GM12878 (cell line): ENCODE measurements at regions not wholly inside any gene's neighbourhood (a gene's known extent, or its start where the extent isn't known, plus 50 kb on each side); places are given as distances from the start of the nearest gene placed in this dataset.

Experiments used
- ATAC-seq: fragments of 200-7000 bp; cut with Tn5 transposase; 3 replicates; pipeline ENCODE4 v1.9.1; 2020; ENCODE audit warnings: mild to moderate bottlenecking, moderate library complexity
- BruUV-seq: library from RNA; stranded (reverse); fragments of 400-500 nt; replicated peaks from 2 replicates; lab custom pipeline; 2021; lab: Mats Ljungman, UMichigan
- CTCF ChIA-PET: fragments of 300-600 bp; sonication (Branson Sonifier 250); formaldehyde crosslinking; extraction: SDS; loops from one replicate; lab custom pipeline; 2021; ENCODE audit warnings: inconsistent platforms; lab: Yijun Ruan, JAX
- POLR2A ChIA-PET: fragments of 350-600 bp; formaldehyde crosslinking; extraction: SDS; loops from one replicate; lab custom pipeline; 2021; ENCODE audit warnings: inconsistent platforms; lab: Charles Lee
- RAD21 ChIA-PET: fragments of 300-600 bp; sonication (Branson Sonifier 250); formaldehyde crosslinking; loops from one replicate; lab custom pipeline; 2023; ENCODE audit warnings: antibody characterized with exemption; ENCODE audit not compliant: unreplicated experiment; lab: Charles Lee
- SMC1A ChIA-PET: fragments of 300-600 bp; sonication (Branson Sonifier 250); formaldehyde crosslinking; loops from one replicate; lab custom pipeline; 2023; ENCODE audit not compliant: unreplicated experiment, uncharacterized antibody; lab: Charles Lee
- DNase-seq: peaks from one replicate; pipeline ENCODE4 v3.0.0-alpha.2; 2011; ENCODE audit warnings: low read depth, low spot score
- FAIRE-seq: peaks from 3 replicates; lab custom pipeline; 2011; peaks lifted over from hg19 to GRCh38; lab: Jason Lieb, UNC
- H2AFZ ChIP-seq: 2 replicates; pipeline ENCODE4 v1.6.0; 2011; ENCODE audit warnings: low read depth, low read length, control low read depth; ENCODE audit not compliant: control insufficient read depth
- H3K27ac ChIP-seq: 2 replicates; pipeline ENCODE4 v1.5.1; 2011; ENCODE audit warnings: control low read depth; ENCODE audit not compliant: control insufficient read depth, insufficient read depth
- H3K27me3 ChIP-seq, 2 experiments: replicated peaks in 1 of 2; 2 replicates each; pipeline versions ENCODE4 v1.6.0 to v1.6.1; 2011; ENCODE audit warnings: low read length in 1 of 2; ENCODE audit not compliant: control insufficient read depth in 2 of 2, insufficient read depth in 2 of 2
- H3K36me3 ChIP-seq, 2 experiments: 2 replicates each; pipeline ENCODE4 v1.5.1; 2011; ENCODE audit warnings: low read length in 1 of 2; ENCODE audit not compliant: control insufficient read depth in 2 of 2, insufficient read depth in 2 of 2
- H3K4me1 ChIP-seq: 2 replicates; pipeline ENCODE4 v1.6.1; 2011; ENCODE audit warnings: mild to moderate bottlenecking, low read length, moderate library complexity, mixed read lengths; ENCODE audit not compliant: control insufficient read depth, insufficient read depth
- H3K4me2 ChIP-seq: 2 replicates; pipeline ENCODE4 v1.6.0; 2011; ENCODE audit warnings: control low read depth; ENCODE audit not compliant: control insufficient read depth, insufficient read depth
- H3K4me3 ChIP-seq: fragments of 200-600 bp; sonication (generic); 2 replicates; pipeline ENCODE4 v1.5.1; 2016
- H3K79me2 ChIP-seq: 2 replicates; pipeline ENCODE4 v1.6.0; 2011; ENCODE audit warnings: low read length; ENCODE audit not compliant: control insufficient read depth, insufficient read depth
- H3K9ac ChIP-seq: 2 replicates; pipeline ENCODE4 v1.8.0; 2011; ENCODE audit warnings: low read length, control low read depth, mixed read lengths; ENCODE audit not compliant: control insufficient read depth, insufficient read depth
- H3K9me3 ChIP-seq: replicated peaks from 3 replicates; pipeline ENCODE4 v1.5.1; 2011; ENCODE audit warnings: mild to moderate bottlenecking, low read length; ENCODE audit not compliant: control insufficient read depth, insufficient read depth
- H4K20me1 ChIP-seq: 2 replicates; pipeline ENCODE4 v1.6.0; 2011; ENCODE audit not compliant: control insufficient read depth, insufficient read depth
- BCL11A ChIP-seq: IDR thresholded peaks from 2 replicates; pipeline ENCODE4 v1.6.1; 2011; ENCODE audit warnings: low read depth, low read length
- FOS ChIP-seq: IDR thresholded peaks from 3 replicates; pipeline ENCODE4 v1.6.1; 2011; ENCODE audit warnings: borderline replicate concordance; ENCODE audit not compliant: insufficient read length; ENCODE audit errors: extremely low read depth
- HDAC2 ChIP-seq: fragments of 200-600 bp; sonication (generic); IDR thresholded peaks from 2 replicates; pipeline ENCODE4 v1.6.1; 2017
- KAT2A ChIP-seq: conservative IDR thresholded peaks from 2 replicates; pipeline ENCODE4 v1.6.1; 2011; ENCODE audit warnings: low read depth, low read length; ENCODE audit not compliant: control insufficient read depth
- MTA2 ChIP-seq: fragments of 450-650 bp; IDR thresholded peaks from 2 replicates; pipeline ENCODE4 v1.6.1; 2016; ENCODE audit warnings: low read depth, mild to moderate bottlenecking, moderate library complexity
- NFXL1 ChIP-seq: fragments of 450-650 bp; IDR thresholded peaks from 2 replicates; pipeline ENCODE4 v1.6.1; 2017; ENCODE audit warnings: antibody characterized with exemption, mild to moderate bottlenecking, borderline replicate concordance
- PAX5 ChIP-seq: IDR thresholded peaks from 2 replicates; pipeline ENCODE4 v1.6.1; 2011; ENCODE audit warnings: low read depth, low read length, borderline replicate concordance
- POLR2AphosphoS5 ChIP-seq: IDR thresholded peaks from 2 replicates; pipeline ENCODE4 v1.6.1; 2011; ENCODE audit warnings: mild to moderate bottlenecking, low read length, inconsistent platforms
- SMAD1 ChIP-seq: fragments of 450-650 bp; IDR thresholded peaks from 2 replicates; pipeline ENCODE4 v1.6.1; 2018; ENCODE audit warnings: mild to moderate bottlenecking, low read depth; ENCODE audit not compliant: partially characterized antibody
- TARDBP ChIP-seq: IDR thresholded peaks from 2 replicates; pipeline ENCODE4 v1.6.1; 2016; ENCODE audit warnings: borderline replicate concordance
- YBX1 ChIP-seq: fragments of 450-650 bp; IDR thresholded peaks from 2 replicates; pipeline ENCODE4 v1.6.1; 2016; ENCODE audit warnings: antibody characterized with exemption
- ZSCAN29 ChIP-seq: fragments of 450-650 bp; IDR thresholded peaks from 2 replicates; pipeline ENCODE4 v1.6.1; 2017; ENCODE audit warnings: mild to moderate bottlenecking, moderate library complexity
- WGBS: methylation state at CpG from one replicate; pipeline ENCODE4 v1.1.6; 2016; ENCODE audit warnings: low lambda C conversion rate; ENCODE audit not compliant: insufficient replicate concordance, insufficient coverage; ENCODE audit errors: missing lambda C conversion rate; 5-methylcytosine and 5-hydroxymethylcytosine counted together
- in situ Hi-C: fragments of 300-500 bp; cut with MboI; formaldehyde crosslinking; loops from 9 replicates; pipeline ENCODE4 v1.14.3; 2018; ENCODE audit warnings: mixed read lengths
- intact Hi-C: fragments of 100-400 bp; cut with micrococcal nuclease; formaldehyde crosslinking; loops from one replicate; pipeline ENCODE4 v1.14.2; 2022; ENCODE audit not compliant: unreplicated experiment
- TF ChIP-seq, protein P1 (sequence below): fragments of 450-650 bp; IDR thresholded peaks from 2 replicates; pipeline ENCODE4 v1.6.1; 2017; ENCODE audit warnings: mild to moderate bottlenecking, moderate library complexity
- TF ChIP-seq, protein P2 (sequence below): fragments of 450-650 bp; conservative IDR thresholded peaks from 2 replicates; pipeline ENCODE4 v1.6.1; 2017; ENCODE audit warnings: mild to moderate bottlenecking, moderate library complexity

DNA sequence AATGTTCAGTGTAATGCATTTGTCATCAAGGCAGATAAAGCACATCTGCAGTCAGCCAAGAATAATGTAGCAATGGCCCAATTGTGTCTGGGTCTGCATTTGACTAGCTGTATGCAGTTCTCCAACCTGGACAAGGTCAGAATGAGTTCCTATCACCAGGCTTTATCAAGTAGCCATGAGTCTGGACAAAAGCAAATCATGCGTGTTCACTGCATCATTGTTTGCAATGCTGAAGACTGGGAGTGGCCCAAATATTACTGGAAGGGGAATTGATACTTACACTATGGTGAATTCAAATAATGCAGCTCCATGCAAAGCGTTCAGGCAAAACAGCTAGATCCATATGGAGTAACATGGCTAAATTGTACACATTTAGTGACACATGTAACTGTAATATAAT lies 250.9 kb downstream of the TOX3 start:
- FAIRE-seq, result no peak

DNA sequence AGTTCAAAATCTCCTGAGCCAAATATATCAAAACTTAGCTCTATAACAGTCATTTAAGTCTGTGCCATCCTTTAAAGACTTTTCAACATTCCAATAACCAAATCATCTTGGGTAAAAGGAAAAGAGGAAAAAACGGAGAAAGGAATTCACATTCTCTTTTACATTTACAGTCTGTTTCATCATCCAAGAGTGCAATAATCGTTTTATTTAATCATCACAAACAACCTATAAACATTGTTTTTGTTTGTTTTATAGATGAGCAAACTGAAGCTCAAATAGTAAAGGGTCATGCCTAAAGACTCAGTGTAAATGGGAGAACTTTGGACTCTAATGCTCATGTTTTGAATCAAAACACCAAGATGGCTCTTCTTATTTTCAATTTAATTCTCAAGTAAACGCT lies 252.3 kb downstream of the TOX3 start:
- in situ Hi-C loops (no loop called here), intact Hi-C loops (no loop called here)
- RAD21 ChIA-PET, result no interaction called here
- no peaks in the 10 kb centered on the region for H4K20me1 ChIP-seq
- H3K36me3 ChIP-seq, result no peaks in the 10 kb centered on the region
- POLR2A ChIA-PET, result interaction anchor here (0.6 kb wide), 1 partner anchor 263 kb away, joined by 3 read pairs; no protein-coding TSS in a partner anchor
- no peak overlapping the region for H3K9ac ChIP-seq
- no peak for FAIRE-seq
- no peaks in the 10 kb centered on the region for H3K79me2 ChIP-seq
- no TSS peak for BruUV-seq
- H3K4me1 ChIP-seq, result no peaks in the 10 kb centered on the region
- no peak for ATAC-seq
- H3K4me2 ChIP-seq, result no peak overlapping the region
- H3K4me3 ChIP-seq, result no peak overlapping the region
- no peak overlapping the region for H2AFZ ChIP-seq
- H3K9me3 ChIP-seq, result no peaks in the 10 kb centered on the region
- H3K27ac ChIP-seq, result no peak overlapping the region
- CTCF ChIA-PET, result no interaction called here
- no peak for DNase-seq
- SMC1A ChIA-PET, result no interaction called here
- WGBS, result 10% methylated on average over 3 of the region's 3 CpGs
- no peaks in the 10 kb centered on the region for H3K27me3 ChIP-seq
- TF ChIP-seq, protein P1, sequence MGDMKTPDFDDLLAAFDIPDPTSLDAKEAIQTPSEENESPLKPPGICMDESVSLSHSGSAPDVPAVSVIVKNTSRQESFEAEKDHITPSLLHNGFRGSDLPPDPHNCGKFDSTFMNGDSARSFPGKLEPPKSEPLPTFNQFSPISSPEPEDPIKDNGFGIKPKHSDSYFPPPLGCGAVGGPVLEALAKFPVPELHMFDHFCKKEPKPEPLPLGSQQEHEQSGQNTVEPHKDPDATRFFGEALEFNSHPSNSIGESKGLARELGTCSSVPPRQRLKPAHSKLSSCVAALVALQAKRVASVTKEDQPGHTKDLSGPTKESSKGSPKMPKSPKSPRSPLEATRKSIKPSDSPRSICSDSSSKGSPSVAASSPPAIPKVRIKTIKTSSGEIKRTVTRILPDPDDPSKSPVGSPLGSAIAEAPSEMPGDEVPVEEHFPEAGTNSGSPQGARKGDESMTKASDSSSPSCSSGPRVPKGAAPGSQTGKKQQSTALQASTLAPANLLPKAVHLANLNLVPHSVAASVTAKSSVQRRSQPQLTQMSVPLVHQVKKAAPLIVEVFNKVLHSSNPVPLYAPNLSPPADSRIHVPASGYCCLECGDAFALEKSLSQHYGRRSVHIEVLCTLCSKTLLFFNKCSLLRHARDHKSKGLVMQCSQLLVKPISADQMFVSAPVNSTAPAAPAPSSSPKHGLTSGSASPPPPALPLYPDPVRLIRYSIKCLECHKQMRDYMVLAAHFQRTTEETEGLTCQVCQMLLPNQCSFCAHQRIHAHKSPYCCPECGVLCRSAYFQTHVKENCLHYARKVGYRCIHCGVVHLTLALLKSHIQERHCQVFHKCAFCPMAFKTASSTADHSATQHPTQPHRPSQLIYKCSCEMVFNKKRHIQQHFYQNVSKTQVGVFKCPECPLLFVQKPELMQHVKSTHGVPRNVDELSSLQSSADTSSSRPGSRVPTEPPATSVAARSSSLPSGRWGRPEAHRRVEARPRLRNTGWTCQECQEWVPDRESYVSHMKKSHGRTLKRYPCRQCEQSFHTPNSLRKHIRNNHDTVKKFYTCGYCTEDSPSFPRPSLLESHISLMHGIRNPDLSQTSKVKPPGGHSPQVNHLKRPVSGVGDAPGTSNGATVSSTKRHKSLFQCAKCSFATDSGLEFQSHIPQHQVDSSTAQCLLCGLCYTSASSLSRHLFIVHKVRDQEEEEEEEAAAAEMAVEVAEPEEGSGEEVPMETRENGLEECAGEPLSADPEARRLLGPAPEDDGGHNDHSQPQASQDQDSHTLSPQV, result no peak
- TF ChIP-seq SMAD1 (no peak), TARDBP (no peak), HDAC2 (no peak), MTA2 (no peak), POLR2AphosphoS5 (no peak), YBX1 (no peak), KAT2A (no peak)

More for the DNA sequence above, 250.9 kb downstream of the TOX3 start:
- no peak overlapping the region for H3K4me3 ChIP-seq
- POLR2A ChIA-PET, result interaction anchor here (0.5 kb wide), 1 partner anchor 25 kb away, joined by 3 read pairs; no protein-coding TSS in a partner anchor
- CTCF ChIA-PET, result no interaction called here
- no TSS peak for BruUV-seq
- 18% methylated on average over 2 of the region's 2 CpGs for WGBS
- no peak overlapping the region for H3K9ac ChIP-seq
- no peaks in the 10 kb centered on the region for H3K4me1 ChIP-seq
- RAD21 ChIA-PET, result no interaction called here
- no peaks in the 10 kb centered on the region for H3K36me3 ChIP-seq
- no peaks in the 10 kb centered on the region for H3K79me2 ChIP-seq
- intact Hi-C loops (no loop called here), in situ Hi-C loops (no loop called here)
- no peak overlapping the region for H3K4me2 ChIP-seq
- no peaks in the 10 kb centered on the region for H4K20me1 ChIP-seq
- H3K27ac ChIP-seq, result no peak overlapping the region
- DNase-seq, result no peak
- no peaks in the 10 kb centered on the region for H3K27me3 ChIP-seq
- no peak for ATAC-seq
- H3K9me3 ChIP-seq, result no peaks in the 10 kb centered on the region
- H2AFZ ChIP-seq, result no peak overlapping the region
- no peak for TF ChIP-seq BCL11A
- no peak for TF ChIP-seq PAX5
- no peak for TF ChIP-seq FOS
- no peak for TF ChIP-seq ZSCAN29
- TF ChIP-seq, protein P2, sequence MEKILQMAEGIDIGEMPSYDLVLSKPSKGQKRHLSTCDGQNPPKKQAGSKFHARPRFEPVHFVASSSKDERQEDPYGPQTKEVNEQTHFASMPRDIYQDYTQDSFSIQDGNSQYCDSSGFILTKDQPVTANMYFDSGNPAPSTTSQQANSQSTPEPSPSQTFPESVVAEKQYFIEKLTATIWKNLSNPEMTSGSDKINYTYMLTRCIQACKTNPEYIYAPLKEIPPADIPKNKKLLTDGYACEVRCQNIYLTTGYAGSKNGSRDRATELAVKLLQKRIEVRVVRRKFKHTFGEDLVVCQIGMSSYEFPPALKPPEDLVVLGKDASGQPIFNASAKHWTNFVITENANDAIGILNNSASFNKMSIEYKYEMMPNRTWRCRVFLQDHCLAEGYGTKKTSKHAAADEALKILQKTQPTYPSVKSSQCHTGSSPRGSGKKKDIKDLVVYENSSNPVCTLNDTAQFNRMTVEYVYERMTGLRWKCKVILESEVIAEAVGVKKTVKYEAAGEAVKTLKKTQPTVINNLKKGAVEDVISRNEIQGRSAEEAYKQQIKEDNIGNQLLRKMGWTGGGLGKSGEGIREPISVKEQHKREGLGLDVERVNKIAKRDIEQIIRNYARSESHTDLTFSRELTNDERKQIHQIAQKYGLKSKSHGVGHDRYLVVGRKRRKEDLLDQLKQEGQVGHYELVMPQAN, result no peak
- no peak for TF ChIP-seq NFXL1
- SMC1A ChIA-PET, result no interaction called here
